HL-60 (cell line): ENCODE measurements at regions not wholly inside any gene's neighbourhood (a gene's known extent, or its start where the extent isn't known, plus 50 kb on each side); places are given as distances from the start of the nearest gene placed in this dataset.

ENCODE experiments used
- POLR2AphosphoS5 ChIP-seq: IDR thresholded peaks from 2 replicates; pipeline ENCODE4 v1.6.1; 2012; ENCODE audit warnings: low read depth
- TF ChIP-seq, protein P1 (sequence below): IDR thresholded peaks from one replicate; pipeline ENCODE4 v1.5.1; 2011; ENCODE audit warnings: low read length, control low read depth, inconsistent platforms; ENCODE audit not compliant: insufficient read depth

- TF ChIP-seq, protein P1, sequence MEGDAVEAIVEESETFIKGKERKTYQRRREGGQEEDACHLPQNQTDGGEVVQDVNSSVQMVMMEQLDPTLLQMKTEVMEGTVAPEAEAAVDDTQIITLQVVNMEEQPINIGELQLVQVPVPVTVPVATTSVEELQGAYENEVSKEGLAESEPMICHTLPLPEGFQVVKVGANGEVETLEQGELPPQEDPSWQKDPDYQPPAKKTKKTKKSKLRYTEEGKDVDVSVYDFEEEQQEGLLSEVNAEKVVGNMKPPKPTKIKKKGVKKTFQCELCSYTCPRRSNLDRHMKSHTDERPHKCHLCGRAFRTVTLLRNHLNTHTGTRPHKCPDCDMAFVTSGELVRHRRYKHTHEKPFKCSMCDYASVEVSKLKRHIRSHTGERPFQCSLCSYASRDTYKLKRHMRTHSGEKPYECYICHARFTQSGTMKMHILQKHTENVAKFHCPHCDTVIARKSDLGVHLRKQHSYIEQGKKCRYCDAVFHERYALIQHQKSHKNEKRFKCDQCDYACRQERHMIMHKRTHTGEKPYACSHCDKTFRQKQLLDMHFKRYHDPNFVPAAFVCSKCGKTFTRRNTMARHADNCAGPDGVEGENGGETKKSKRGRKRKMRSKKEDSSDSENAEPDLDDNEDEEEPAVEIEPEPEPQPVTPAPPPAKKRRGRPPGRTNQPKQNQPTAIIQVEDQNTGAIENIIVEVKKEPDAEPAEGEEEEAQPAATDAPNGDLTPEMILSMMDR = no peak
- TF ChIP-seq POLR2AphosphoS5 = no peak
Measured at GRCh38 chr10:78812571-78813318, 256.0 kb upstream of the ZMIZ1 start.
